AG09309 (cell line): ENCODE measurements at regions not wholly inside any gene's neighbourhood (a gene's known extent, or its start where the extent isn't known, plus 50 kb on each side); places are given as distances from the start of the nearest gene placed in this dataset.

ENCODE experiments used
- DNase-seq: peaks from one replicate; pipeline ENCODE4 v3.0.0-alpha.2; 2010; ENCODE audit warnings: low read depth
- H3K4me3 ChIP-seq: 2 replicates; pipeline ENCODE4 v1.5.1; 2011; ENCODE audit warnings: mild to moderate bottlenecking, low read depth, low read length, moderate library complexity; ENCODE audit not compliant: control insufficient read depth
- CTCF ChIP-seq: IDR thresholded peaks from 2 replicates; pipeline ENCODE4 v1.5.1; 2011; ENCODE audit warnings: mild to moderate bottlenecking, low read depth, low read length, inconsistent platforms; ENCODE audit not compliant: insufficient read depth, control insufficient read depth; ENCODE audit errors: missing control alignments

- H3K4me3 ChIP-seq = no peak overlapping the region
- no peak for TF ChIP-seq CTCF
- DNase-seq = no peak
These were observed 639.0 kb downstream of the CENPC start for GRCh38 chr4:66906314-66906713.

GRCh38 chr4:66899422-66900065 lies 645.8 kb downstream of the CENPC start:
- no peak for DNase-seq
- no peak for TF ChIP-seq CTCF
- H3K4me3 ChIP-seq = no peak overlapping the region

DNA sequence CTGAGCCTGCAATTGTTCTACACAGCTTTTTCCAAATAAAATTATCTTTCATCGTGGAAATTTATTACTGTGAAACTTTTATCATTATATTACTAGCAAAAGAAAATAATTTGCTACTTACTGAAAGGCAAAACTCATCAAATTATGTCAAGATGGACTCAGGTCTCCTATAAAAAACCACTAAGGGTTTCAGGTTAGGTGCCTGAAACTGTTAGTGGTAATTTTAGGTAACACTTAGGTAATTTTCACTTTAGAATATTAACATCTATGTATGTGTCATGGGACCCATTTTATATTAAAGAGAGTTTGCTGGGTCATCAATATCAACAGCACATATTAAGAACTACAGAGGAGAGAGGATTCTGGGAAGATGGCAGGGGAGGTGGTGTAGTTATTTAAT lies 651.5 kb downstream of the CENPC start:
- DNase-seq = no peak
- H3K4me3 ChIP-seq = no peak overlapping the region
- TF ChIP-seq CTCF = no peak

DNA sequence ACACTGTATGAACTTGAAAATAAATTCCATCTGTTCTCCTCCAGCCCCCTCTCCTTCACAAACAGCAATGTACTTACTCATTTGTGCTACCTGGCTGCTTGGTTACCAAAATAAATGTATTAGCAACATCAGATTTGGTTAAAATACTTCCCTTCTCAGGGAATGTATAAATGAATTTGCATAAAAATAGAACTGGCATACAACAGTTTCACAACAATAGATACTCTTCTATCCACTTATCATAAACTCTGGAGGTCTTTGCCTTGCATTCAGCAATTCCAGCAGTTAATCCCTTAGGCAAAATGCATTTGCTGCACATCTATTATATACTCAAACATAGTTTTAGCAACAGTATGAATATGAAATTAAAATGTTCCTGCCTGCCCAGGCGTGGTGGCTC lies 658.2 kb downstream of the CENPC start:
- no peak for TF ChIP-seq CTCF
- H3K4me3 ChIP-seq = no peak overlapping the region
- DNase-seq = no peak

DNA sequence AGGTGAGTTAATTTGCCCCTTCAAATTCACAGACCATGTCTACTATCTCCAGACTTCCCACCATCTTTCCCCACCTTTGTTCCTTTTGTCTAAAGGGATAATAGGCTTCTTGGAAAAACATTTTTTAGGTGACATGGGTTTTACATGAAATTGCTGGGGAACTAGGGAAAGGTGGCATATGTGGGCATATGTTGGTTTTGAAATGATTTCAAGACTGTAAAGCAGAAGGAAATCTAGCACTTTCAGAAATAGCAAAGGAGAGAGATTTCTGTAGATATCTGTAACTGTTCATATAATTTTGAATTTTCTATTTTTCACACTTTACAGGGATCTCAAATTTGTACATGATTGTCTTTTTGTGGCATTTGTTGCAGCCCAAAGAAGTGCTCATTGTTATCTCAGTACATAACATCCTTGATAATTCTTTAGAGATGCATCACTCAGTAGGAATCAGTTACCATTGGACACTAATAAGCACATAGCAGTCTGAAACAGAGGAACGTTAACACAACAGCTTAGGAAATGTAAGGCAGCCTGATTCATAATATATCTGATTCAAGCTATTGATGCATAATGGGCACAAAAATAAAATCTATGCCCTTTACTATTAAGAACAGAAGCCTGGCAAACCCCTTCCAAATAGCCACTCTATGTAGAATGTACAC lies 659.7 kb downstream of the CENPC start:
- DNase-seq = no peak
- no peak for TF ChIP-seq CTCF
- H3K4me3 ChIP-seq = no peak overlapping the region

GRCh38 chr4:66876946-66877345 lies 668.4 kb downstream of the CENPC start:
- no peak overlapping the region for H3K4me3 ChIP-seq
- no peak for TF ChIP-seq CTCF

More at GRCh38 chr4:66876946-66877345, 668.4 kb downstream of the CENPC start:
- no peak for DNase-seq
